ENCODE measurements at regions not wholly inside any gene's neighbourhood (a gene's known extent, or its start where the extent isn't known, plus 50 kb on each side); places are given as distances from the start of the nearest gene placed in this dataset.
"Not testable (repeated sequence)": the region's sequence is repeated elsewhere in the genome, so short reads cannot be mapped to it uniquely, and the experiment has no call there.

GRCh38 chr2:23056846-23057245 lies 328.1 kb upstream of the KLHL29 start:
- H3K9ac ChIP-seq (ENCODE audit: insufficient read depth, low read depth, low read length); H3K27ac ChIP-seq (ENCODE audit: extremely low read length, insufficient read depth, low read length); in situ Hi-C loops (cut with HindIII; ENCODE audit: extremely low pct_ligation_motif_present, low pct_unique_long_range_greater_than_20kb); FAIRE-seq; BruUV-seq (replicated peaks); H4K20me1 ChIP-seq (ENCODE audit: insufficient read depth, low read length); CTCF ChIA-PET (ENCODE audit: low intra/inter-chr PET ratio, low total read pairs); POLR2A ChIA-PET; H3K4me3 ChIP-seq (replicated peaks in 1 of 3; ENCODE audit: insufficient read depth in 1 of 3, low read depth in 2 of 3, low read length in 3 of 3); H3K4me1 ChIP-seq (ENCODE audit: insufficient read depth, low read length); H3K4me2 ChIP-seq (ENCODE audit: low read depth, low read length); H2AFZ ChIP-seq (ENCODE audit: low read length); DNase-seq (ENCODE audit: low spot score); H3K9me3 ChIP-seq (ENCODE audit: low read length); H3K36me3 ChIP-seq (replicated peaks in 1 of 2; ENCODE audit: control insufficient read depth in 1 of 2, insufficient read depth in 2 of 2, low read length in 2 of 2); intact Hi-C loops (cut with micrococcal nuclease; ENCODE audit: unreplicated experiment); H3K27me3 ChIP-seq (ENCODE audit: control insufficient read depth in 1 of 2, insufficient read depth in 2 of 2, low read length in 2 of 2); ATAC-seq; H3K79me2 ChIP-seq (ENCODE audit: insufficient read depth, low read length): not testable (repeated sequence)
- 45% methylated on average over 4 of the region's 4 CpGs for WGBS (ENCODE audit: low lambda C conversion rate)

GRCh38 chr2:23058435-23058834 lies 326.5 kb upstream of the KLHL29 start:
- no peaks in the 10 kb centered on the region for H3K27me3 ChIP-seq (ENCODE audit: control insufficient read depth in 1 of 2, insufficient read depth in 2 of 2, low read length in 2 of 2)
- H3K4me1 ChIP-seq (ENCODE audit: insufficient read depth, low read length), result no peaks in the 10 kb centered on the region
- ATAC-seq (no peak), FAIRE-seq (no peak), DNase-seq (ENCODE audit: low spot score) (no peak)
- H2AFZ ChIP-seq (ENCODE audit: low read length), result no peak overlapping the region
- TF ChIP-seq ZNF75D (CRISPR knock-in tag; IDR thresholded peaks at IDR 0.05; ENCODE audit: borderline replicate concordance) (no peak), ZNF720 (CRISPR knock-in tag; IDR thresholded peaks at IDR 0.05) (no peak), ZNF660 (CRISPR knock-in tag; IDR thresholded peaks at IDR 0.05; ENCODE audit: borderline replicate concordance, low read depth) (no peak), ZNF432 (CRISPR knock-in tag; IDR thresholded peaks at IDR 0.05; ENCODE audit: borderline replicate concordance) (no peak), ZSCAN5A (CRISPR knock-in tag; IDR thresholded peaks at IDR 0.05; ENCODE audit: borderline replicate concordance) (no peak), ZNF556 (CRISPR knock-in tag; IDR thresholded peaks at IDR 0.05; ENCODE audit: borderline replicate concordance) (no peak)
- intact Hi-C loops (cut with micrococcal nuclease; ENCODE audit: unreplicated experiment) (no loop called here), in situ Hi-C loops (cut with HindIII; ENCODE audit: extremely low pct_ligation_motif_present, low pct_unique_long_range_greater_than_20kb) (no loop called here)
- no peaks in the 10 kb centered on the region for H3K79me2 ChIP-seq (ENCODE audit: insufficient read depth, low read length)
- H4K20me1 ChIP-seq (ENCODE audit: insufficient read depth, low read length), result no peaks in the 10 kb centered on the region
- no peak overlapping the region for H3K4me3 ChIP-seq (replicated peaks in 1 of 3; ENCODE audit: insufficient read depth in 1 of 3, low read depth in 2 of 3, low read length in 3 of 3)
- no peaks in the 10 kb centered on the region for H3K9me3 ChIP-seq (ENCODE audit: low read length)
- CTCF ChIA-PET (ENCODE audit: low intra/inter-chr PET ratio, low total read pairs), result no interaction called here
- H3K36me3 ChIP-seq (replicated peaks in 1 of 2; ENCODE audit: control insufficient read depth in 1 of 2, insufficient read depth in 2 of 2, low read length in 2 of 2), result no peaks in the 10 kb centered on the region
- POLR2A ChIA-PET, result no interaction called here
- H3K9ac ChIP-seq (ENCODE audit: insufficient read depth, low read depth, low read length), result no peak overlapping the region
- H3K4me2 ChIP-seq (ENCODE audit: low read depth, low read length), result no peak overlapping the region
- no TSS peak for BruUV-seq (replicated peaks)
- H3K27ac ChIP-seq (ENCODE audit: extremely low read length, insufficient read depth, low read length), result no peak overlapping the region
- WGBS (ENCODE audit: low lambda C conversion rate), result 40% methylated on average over 9 of the region's 9 CpGs

All from HepG2 (cell line).